Activated CD8-positive, alpha-beta memory T cell treated with anti-CD3 and anti-CD28 coated beads, Interleukin-2, amount 10 ng/mL, durations not matched to agents 7 days and 5 days (primary cell): ENCODE measurements at regions not wholly inside any gene's neighbourhood (a gene's known extent, or its start where the extent isn't known, plus 50 kb on each side); places are given as distances from the start of the nearest gene placed in this dataset.
"Not testable (repeated sequence)": the region's sequence is repeated elsewhere in the genome, so short reads cannot be mapped to it uniquely, and the experiment has no call there.

Experiments used
- ATAC-seq: fragments of 150-1000 bp; cut with Tn5 transposase; one replicate; pipeline ENCODE4 v1.10.0; 2021; ENCODE audit warnings: moderate library complexity
- CTCF ChIA-PET: fragments of 350-600 bp; sonication (Branson Sonifier 250); formaldehyde crosslinking; loops from one replicate; lab custom pipeline; 2021; ENCODE audit warnings: antibody characterized with exemption; lab: Charles Lee
- DNase-seq: peaks from one replicate; pipeline ENCODE4 v3.0.0-alpha.2; 2020
- H3K27ac Mint-ChIP-seq: one replicate; pipeline ENCODE4 v1.8.0; 2021; ENCODE audit warnings: mild to moderate bottlenecking, mixed read lengths
- H3K27me3 Mint-ChIP-seq: one replicate; pipeline ENCODE4 v1.8.0; 2021; ENCODE audit warnings: mixed read lengths
- H3K36me3 Mint-ChIP-seq: one replicate; pipeline ENCODE4 v1.8.0; 2021; ENCODE audit warnings: mild to moderate bottlenecking, mixed read lengths
- H3K4me1 Mint-ChIP-seq: one replicate; pipeline ENCODE4 v1.8.0; 2021; ENCODE audit warnings: mixed read lengths
- H3K4me3 Mint-ChIP-seq: one replicate; pipeline ENCODE4 v1.8.0; 2021; ENCODE audit warnings: mild to moderate bottlenecking, moderate library complexity, mixed read lengths
- H3K9me3 Mint-ChIP-seq: one replicate; pipeline ENCODE4 v1.8.0; 2022; ENCODE audit warnings: low read depth, mixed read lengths

DNA sequence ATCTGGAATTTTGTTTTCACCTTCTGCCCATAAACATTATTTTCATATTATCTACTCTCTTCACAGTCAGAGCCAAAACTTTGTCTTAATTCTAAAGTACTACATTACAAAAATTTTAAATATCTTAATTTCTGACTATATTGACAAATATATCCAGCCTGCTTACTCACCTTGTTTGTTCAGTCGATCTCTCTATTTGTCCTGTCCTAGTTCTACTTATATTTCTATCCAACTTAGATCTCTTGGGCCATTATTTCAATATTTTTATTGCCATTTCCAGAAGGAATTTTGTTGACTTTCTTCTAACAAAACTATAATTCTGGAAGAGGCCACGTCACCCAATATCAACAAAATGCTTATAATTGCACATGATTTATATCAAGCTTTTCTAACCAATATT lies 652.8 kb upstream of the CTNND2 start:
- Mint-ChIP-seq H3K4me3 (no peak overlapping the region), H3K9me3 (peaks cover 2% of the 10 kb centered on the region), H3K36me3 (no peaks in the 10 kb centered on the region), H3K27ac (no peak overlapping the region), H3K4me1 (no peaks in the 10 kb centered on the region), H3K27me3 (no peaks in the 10 kb centered on the region)
- CTCF ChIA-PET, result no interaction called here
- ATAC-seq, result no peak
- DNase-seq, result no peak

DNA sequence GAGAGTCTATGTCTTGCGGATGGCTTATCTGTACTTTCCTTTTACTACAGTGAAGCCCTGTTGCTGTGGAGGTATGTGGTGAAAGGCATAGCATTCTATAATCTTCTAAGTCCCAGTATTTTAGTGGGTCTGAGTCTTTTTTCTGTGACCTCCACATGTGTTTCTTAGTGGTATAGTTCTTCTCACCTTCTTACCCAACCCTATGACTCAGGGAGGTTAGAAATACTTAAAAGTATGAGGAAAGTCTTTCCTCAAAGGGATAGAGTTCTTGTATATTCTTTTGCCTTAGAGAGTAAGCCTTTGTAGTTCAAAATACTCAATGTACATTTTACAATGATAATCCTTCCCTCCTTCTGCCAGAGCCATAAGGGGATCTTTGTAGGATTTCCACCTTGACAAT lies 621.9 kb upstream of the CTNND2 start:
- Mint-ChIP-seq H3K27me3 (no peaks in the 10 kb centered on the region), H3K4me1 (no peaks in the 10 kb centered on the region), H3K4me3 (no peak overlapping the region), H3K36me3 (no peaks in the 10 kb centered on the region), H3K9me3 (peaks cover 7% of the 10 kb centered on the region), H3K27ac (no peak overlapping the region)
- DNase-seq (no peak), ATAC-seq (no peak)
- CTCF ChIA-PET, result no interaction called here

DNA sequence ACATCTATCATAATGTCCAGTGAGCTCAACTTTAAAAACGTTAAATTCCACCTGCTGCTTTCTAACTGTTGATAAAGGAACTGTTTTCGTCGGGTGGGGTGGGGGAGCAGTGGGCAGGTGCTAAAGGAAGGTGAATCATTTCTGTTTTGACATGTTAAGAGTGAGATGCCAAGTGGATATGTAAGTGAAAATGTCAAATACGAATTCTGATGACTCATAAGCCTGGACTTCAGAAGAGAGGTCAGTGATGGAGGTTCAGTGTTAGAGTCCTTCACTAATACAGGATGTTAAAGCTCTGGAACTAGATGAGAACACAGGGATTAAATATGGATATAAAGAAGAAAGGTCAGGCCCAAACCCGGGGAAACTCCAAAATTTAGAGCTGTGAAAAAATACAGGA lies 617.9 kb upstream of the CTNND2 start:
- CTCF ChIA-PET, result no interaction called here
- H3K9me3 Mint-ChIP-seq, result peaks cover 11% of the 10 kb centered on the region
- H3K4me3 Mint-ChIP-seq, result no peak overlapping the region
- H3K4me1 Mint-ChIP-seq, result no peaks in the 10 kb centered on the region
- ATAC-seq, result no peak
- H3K27ac Mint-ChIP-seq, result no peak overlapping the region
- no peak for DNase-seq
- H3K36me3 Mint-ChIP-seq, result no peaks in the 10 kb centered on the region
- H3K27me3 Mint-ChIP-seq, result no peaks in the 10 kb centered on the region

DNA sequence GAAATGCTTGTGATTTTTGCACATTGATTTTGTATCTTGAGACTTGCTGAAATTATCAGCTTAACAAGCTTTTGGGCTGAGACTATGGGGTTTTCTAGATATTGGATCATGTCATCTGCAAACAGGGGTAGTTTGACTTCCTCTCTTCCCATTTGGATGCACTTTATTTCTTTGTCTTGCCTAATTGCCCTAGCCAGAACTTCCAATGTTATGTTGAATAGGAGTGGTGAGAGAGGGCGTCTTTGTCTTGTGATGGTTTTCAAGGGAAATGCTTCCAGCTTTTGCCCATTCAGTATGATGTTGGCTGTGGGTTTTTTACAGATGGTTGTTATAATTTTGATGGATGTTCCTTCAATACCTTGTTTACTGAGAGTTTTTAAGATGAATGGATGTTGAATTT lies 600.7 kb upstream of the CTNND2 start:
- DNase-seq, ATAC-seq, CTCF ChIA-PET, H3K36me3 Mint-ChIP-seq, H3K4me3 Mint-ChIP-seq, H3K27ac Mint-ChIP-seq, H3K27me3 Mint-ChIP-seq, H3K4me1 Mint-ChIP-seq: not testable (repeated sequence)
- H3K9me3 Mint-ChIP-seq, result peaks cover 22% of the 10 kb centered on the region

DNA sequence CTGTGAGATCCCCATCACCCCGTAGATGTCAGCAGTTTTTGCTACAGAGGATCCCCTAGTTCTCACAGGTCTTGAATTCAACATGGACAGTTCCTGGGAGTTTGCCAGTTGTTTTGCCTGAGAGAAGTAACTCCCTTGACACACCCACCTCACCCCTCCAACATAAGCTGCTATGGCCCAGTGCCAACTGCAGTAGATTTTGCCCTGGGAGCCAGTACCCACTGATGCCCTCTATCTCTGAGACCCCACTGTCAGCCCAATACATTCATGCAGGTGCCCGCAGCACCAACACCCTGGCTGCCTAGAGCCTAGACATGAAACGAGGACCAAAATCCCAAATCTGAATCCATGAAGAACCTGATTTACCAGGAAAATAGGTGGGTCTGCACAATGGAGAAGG lies 583.9 kb upstream of the CTNND2 start:
- Mint-ChIP-seq H3K27ac (no peak overlapping the region), H3K4me1 (no peaks in the 10 kb centered on the region), H3K36me3 (no peaks in the 10 kb centered on the region), H3K9me3 (peaks cover 20% of the 10 kb centered on the region), H3K4me3 (no peak overlapping the region), H3K27me3 (no peaks in the 10 kb centered on the region)
- CTCF ChIA-PET, result no interaction called here
- DNase-seq (no peak), ATAC-seq (no peak)

DNA sequence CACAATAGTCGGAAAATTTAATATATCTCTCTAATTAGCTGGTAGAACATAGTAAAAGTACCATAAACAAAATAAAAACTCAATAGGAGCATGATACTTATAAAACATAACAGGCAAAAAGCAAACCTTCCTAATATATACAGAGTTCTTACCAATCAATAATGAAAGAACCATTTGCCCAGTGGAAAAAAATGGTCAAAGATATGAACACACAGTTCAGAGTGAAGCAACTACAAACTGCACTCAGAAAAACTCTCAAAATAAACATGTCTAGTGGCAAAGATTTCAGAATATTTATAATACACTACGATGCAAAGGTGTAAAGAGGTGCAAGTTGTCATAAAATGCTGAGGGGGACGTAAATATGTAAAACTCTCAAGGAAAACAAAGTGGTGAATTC lies 576.2 kb upstream of the CTNND2 start:
- no peak overlapping the region for H3K27ac Mint-ChIP-seq
- H3K27me3 Mint-ChIP-seq, result no peaks in the 10 kb centered on the region
- no peaks in the 10 kb centered on the region for H3K4me1 Mint-ChIP-seq
- DNase-seq (no peak), ATAC-seq (no peak)
- H3K4me3 Mint-ChIP-seq, result no peak overlapping the region
- CTCF ChIA-PET, result no interaction called here
- peaks cover 13% of the 10 kb centered on the region for H3K9me3 Mint-ChIP-seq
- no peaks in the 10 kb centered on the region for H3K36me3 Mint-ChIP-seq

DNA sequence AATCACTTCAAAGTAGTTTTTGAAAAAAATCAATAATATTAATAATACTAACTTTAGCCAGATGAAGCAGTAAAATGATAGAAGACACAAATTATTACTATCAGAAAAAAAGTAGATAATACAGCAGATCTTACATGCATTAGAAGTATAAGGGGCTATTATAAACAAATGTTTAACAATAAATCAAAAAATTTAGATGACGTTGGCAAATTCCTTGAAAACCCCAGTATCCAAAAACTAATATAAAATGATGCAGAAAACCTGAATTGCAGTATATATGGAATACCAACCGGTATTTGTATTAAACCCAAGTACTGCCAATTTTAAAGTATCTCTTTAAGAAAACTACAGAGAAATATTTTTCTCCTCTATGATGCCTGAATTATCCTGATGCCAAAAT lies 573.3 kb upstream of the CTNND2 start:
- Mint-ChIP-seq H3K27me3 (no peaks in the 10 kb centered on the region), H3K4me1 (no peaks in the 10 kb centered on the region), H3K9me3 (peaks cover 5% of the 10 kb centered on the region), H3K36me3 (no peaks in the 10 kb centered on the region), H3K27ac (no peak overlapping the region), H3K4me3 (no peak overlapping the region)
- ATAC-seq (no peak), DNase-seq (no peak)
- CTCF ChIA-PET, result no interaction called here

DNA sequence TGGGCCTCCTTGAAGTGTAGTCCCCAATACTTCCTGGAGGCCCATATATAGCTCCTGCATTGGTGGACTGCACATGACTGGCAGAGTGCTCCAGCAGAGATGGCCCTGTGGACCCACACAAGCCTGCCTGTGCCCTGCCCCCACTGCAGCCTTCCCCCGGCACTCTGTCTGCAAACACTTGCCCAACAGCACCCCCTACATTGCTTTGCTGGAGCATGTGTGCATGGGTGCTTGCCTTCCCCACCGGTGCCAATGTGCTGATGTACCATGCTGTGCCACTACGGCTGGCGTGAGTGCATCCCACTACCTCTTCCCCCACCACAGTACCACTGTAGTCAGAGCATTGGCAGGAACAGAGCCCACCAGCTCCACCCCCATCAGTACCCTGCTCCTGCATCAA lies 563.6 kb upstream of the CTNND2 start:
- no peaks in the 10 kb centered on the region for H3K4me1 Mint-ChIP-seq
- ATAC-seq (no peak), DNase-seq (no peak)
- CTCF ChIA-PET, result no interaction called here
- no peak overlapping the region for H3K27ac Mint-ChIP-seq
- H3K9me3 Mint-ChIP-seq, result peaks cover 6% of the 10 kb centered on the region
- H3K36me3 Mint-ChIP-seq, result no peaks in the 10 kb centered on the region
- H3K27me3 Mint-ChIP-seq, result no peaks in the 10 kb centered on the region
- H3K4me3 Mint-ChIP-seq, result no peak overlapping the region

DNA sequence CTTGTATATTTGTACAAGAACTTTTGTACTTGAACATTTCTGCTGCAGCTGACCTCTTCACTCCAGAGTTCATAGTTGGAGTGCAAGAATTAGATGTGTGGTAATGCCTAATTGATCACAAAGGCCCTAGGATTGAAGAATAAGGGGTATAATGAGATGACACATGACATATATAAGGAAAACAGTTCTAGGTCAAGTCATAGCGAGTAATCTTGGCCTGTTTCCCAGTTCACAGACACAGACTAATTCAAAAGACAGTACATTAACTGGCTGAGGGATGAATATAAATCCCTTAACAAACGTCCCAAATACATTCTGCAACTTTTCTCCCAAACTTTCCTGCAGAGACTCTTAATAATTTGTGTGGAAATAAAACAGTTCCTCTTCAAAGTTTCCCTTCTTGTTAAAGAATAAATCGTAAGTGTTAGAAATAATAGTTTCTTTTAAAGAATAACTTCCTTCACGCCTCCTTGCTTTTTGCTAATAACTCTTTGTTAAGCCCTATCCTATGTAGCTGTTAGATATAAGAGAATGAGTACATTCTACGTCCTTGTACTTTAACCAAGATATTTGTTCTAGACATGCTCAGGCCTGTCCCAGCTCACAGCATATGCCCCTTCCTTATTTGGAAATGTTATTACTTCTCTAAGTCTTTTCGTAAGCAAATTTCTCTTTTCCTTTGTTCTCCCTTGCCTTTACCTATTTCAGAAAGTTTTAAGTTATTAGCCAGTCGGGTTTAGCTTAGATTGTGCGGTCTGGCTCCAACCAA lies 556.4 kb upstream of the CTNND2 start:
- H3K4me3 Mint-ChIP-seq, result no peak overlapping the region
- H3K27me3 Mint-ChIP-seq, result no peaks in the 10 kb centered on the region
- no peaks in the 10 kb centered on the region for H3K4me1 Mint-ChIP-seq
- ATAC-seq (no peak), DNase-seq (no peak)
- no peaks in the 10 kb centered on the region for H3K36me3 Mint-ChIP-seq
- CTCF ChIA-PET, result no interaction called here
- H3K27ac Mint-ChIP-seq, result no peak overlapping the region
- H3K9me3 Mint-ChIP-seq, result peaks cover 8% of the 10 kb centered on the region

DNA sequence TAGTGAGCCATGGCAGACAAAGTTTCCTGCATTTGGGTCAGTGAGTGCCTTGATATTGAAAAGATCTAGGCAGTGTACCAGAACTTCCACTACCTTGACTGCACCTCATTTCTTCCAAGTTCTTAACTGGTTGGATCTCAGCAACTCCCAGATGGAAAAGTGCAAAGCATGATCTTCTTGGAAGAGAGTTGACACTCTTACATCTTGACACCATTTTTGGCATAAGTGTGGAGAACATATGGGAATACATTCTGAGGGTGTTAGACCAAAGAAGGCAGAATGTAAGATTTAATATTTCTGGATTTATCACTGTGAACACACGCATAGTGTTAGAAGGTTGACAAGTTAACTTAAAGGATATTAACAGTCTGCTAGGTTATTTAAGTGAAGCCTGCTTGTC lies 555.1 kb upstream of the CTNND2 start:
- Mint-ChIP-seq H3K9me3 (peaks cover 8% of the 10 kb centered on the region), H3K27ac (no peak overlapping the region), H3K4me1 (no peaks in the 10 kb centered on the region), H3K36me3 (no peaks in the 10 kb centered on the region), H3K4me3 (no peak overlapping the region), H3K27me3 (no peaks in the 10 kb centered on the region)
- DNase-seq (no peak), ATAC-seq (no peak)
- CTCF ChIA-PET, result no interaction called here

DNA sequence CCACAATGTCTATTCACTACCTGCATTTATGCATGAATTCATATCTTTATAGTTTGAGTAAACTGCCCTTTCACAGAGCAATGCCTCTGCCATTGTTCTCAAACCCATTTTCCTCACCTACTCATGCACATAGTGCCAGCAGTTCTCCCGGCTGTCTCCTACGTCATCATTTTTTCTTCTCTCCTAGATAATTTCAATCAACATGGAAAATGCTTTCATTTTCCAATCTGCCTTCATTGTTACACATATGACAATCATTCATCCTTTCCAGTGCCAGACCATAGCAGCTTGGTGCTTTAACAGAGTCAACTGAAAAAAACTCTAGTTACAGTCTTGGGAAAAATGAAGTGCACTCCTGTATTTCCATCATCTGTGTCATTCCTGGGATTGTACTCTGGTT lies 514.8 kb upstream of the CTNND2 start:
- DNase-seq (no peak), ATAC-seq (no peak)
- H3K4me3 Mint-ChIP-seq, result no peak overlapping the region
- H3K9me3 Mint-ChIP-seq, result no peaks in the 10 kb centered on the region
- H3K27me3 Mint-ChIP-seq, result no peaks in the 10 kb centered on the region
- H3K27ac Mint-ChIP-seq, result no peak overlapping the region
- no peaks in the 10 kb centered on the region for H3K4me1 Mint-ChIP-seq
- no peaks in the 10 kb centered on the region for H3K36me3 Mint-ChIP-seq
- CTCF ChIA-PET, result no interaction called here

DNA sequence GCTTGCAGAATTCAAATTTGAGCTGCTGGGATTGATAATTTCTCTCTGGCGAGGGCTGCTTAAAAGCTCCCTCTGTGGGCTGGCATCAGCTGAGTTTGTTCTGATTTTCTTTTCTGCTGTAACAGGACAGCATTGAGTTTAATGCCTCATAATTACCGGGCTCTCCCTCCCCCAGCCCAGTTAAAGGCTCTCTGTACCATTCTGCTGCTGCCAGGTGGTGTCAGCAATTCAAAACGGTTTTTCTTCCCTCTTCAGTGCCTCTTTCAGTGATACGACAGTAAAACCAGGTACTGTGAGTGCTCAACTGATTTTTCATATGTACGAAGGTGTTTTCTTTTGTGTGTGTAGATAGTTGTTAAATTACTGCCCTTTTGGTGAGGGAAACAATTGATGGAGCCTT lies 509.3 kb upstream of the CTNND2 start:
- H3K9me3 Mint-ChIP-seq, result no peaks in the 10 kb centered on the region
- ATAC-seq (no peak), DNase-seq (no peak)
- no peaks in the 10 kb centered on the region for H3K36me3 Mint-ChIP-seq
- H3K4me3 Mint-ChIP-seq, result no peak overlapping the region
- CTCF ChIA-PET, result no interaction called here
- no peak overlapping the region for H3K27ac Mint-ChIP-seq
- H3K27me3 Mint-ChIP-seq, result no peaks in the 10 kb centered on the region
- H3K4me1 Mint-ChIP-seq, result no peaks in the 10 kb centered on the region

DNA sequence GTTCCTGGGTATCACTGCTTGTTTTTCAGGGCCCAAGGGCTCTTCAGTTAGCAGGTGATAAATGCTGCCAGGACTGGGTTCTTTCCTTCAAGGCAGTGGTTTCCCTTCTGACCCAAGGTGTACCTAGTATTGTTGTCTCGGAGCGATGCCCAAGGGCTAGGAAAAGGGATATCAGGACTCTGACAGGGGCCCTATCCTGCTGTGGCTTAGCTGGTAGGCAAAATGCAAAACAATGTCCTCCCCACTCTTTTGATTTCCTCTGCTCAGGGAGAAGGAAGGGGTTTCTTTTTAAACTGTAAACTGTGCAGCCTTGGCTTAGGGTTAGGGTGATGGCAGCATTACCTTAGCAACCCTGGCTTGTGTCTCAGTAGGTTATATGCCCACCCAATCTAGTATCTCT lies 508.8 kb upstream of the CTNND2 start:
- no peaks in the 10 kb centered on the region for H3K4me1 Mint-ChIP-seq
- no peaks in the 10 kb centered on the region for H3K9me3 Mint-ChIP-seq
- H3K27me3 Mint-ChIP-seq, result no peaks in the 10 kb centered on the region

DNA sequence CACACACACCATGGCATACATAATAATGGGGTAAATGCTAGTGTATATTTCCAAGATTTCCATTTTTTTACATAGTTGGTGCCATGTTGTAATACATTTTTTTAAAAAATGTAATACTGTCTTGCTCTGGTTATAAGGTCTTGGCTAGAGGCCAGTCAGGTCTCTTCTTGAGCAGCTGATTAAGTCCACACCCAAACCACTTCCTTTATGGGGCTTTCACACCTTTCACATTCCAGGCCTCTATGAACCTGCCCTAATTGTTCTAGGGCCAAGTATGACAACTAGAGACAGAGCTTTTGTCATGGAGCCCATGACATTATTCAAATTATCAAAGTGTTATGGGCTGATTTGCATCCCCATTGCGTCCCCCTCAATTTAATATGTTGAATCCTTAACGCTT lies 495.6 kb upstream of the CTNND2 start:
- H3K4me3 Mint-ChIP-seq, result no peak overlapping the region
- H3K36me3 Mint-ChIP-seq, result no peaks in the 10 kb centered on the region
- ATAC-seq (no peak), DNase-seq (no peak)
- H3K4me1 Mint-ChIP-seq, result no peaks in the 10 kb centered on the region
- no peak overlapping the region for H3K27ac Mint-ChIP-seq
- peaks cover 2% of the 10 kb centered on the region for H3K9me3 Mint-ChIP-seq
- CTCF ChIA-PET, result no interaction called here
- no peaks in the 10 kb centered on the region for H3K27me3 Mint-ChIP-seq

More for the DNA sequence above, 508.8 kb upstream of the CTNND2 start:
- no peak for ATAC-seq
- H3K36me3 Mint-ChIP-seq, result no peaks in the 10 kb centered on the region
- no peak overlapping the region for H3K27ac Mint-ChIP-seq
- no peak overlapping the region for H3K4me3 Mint-ChIP-seq
- no peak for DNase-seq
- CTCF ChIA-PET, result no interaction called here

DNA sequence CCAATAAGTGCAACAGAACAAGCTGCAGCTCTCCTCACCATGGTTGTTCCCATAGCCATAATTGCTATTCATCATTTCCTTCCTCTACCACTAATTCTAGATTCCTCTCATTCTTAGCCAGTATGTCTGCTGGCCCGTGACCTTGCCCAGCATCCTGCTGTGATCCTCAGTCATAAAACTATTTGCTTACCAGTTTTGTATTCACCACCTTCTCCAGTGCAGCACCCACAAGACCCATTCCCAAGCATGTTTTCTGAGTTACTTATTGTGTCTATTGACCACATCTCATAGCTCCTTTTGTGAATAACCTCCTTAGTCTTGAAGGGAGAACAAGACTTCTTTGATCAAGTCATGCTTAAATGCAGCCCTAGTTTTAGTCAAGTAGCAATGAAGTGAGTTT lies 488.0 kb upstream of the CTNND2 start:
- DNase-seq (no peak), ATAC-seq (no peak)
- CTCF ChIA-PET, result no interaction called here
- H3K36me3 Mint-ChIP-seq, result no peaks in the 10 kb centered on the region
- H3K4me3 Mint-ChIP-seq, result no peak overlapping the region
- H3K27me3 Mint-ChIP-seq, result no peaks in the 10 kb centered on the region
- no peaks in the 10 kb centered on the region for H3K4me1 Mint-ChIP-seq
- peaks cover 3% of the 10 kb centered on the region for H3K9me3 Mint-ChIP-seq
- no peak overlapping the region for H3K27ac Mint-ChIP-seq
